HS-27A (cell line): ENCODE measurements at regions not wholly inside any gene's neighbourhood (a gene's known extent, or its start where the extent isn't known, plus 50 kb on each side); places are given as distances from the start of the nearest gene placed in this dataset.
"Not testable (repeated sequence)": the region's sequence is repeated elsewhere in the genome, so short reads cannot be mapped to it uniquely, and the experiment has no call there.

Experiments
- DNase-seq: peaks from one replicate; pipeline ENCODE4 v3.0.0-alpha.2; 2012; ENCODE audit warnings: low read depth, missing footprints

DNA sequence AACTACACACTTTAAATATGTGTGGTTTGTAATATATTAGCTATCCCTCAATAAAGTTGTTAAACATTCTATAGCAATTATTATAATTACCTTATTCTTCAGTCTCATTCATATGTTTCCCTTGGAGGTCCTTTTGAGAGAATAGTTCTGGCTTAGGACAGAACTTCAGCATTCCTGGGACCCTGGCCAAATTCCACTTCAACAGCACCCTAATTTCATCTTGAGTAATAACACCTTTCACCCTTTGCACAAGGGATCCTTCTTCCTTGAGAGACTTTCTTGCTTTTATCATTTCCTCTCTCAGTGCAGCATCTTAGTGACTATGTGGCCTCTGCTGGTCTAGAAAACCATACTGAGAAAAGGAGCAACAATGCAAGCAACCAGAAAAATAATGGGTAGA lies 255.9 kb downstream of the C11orf87 start:
- DNase-seq: no peak

DNA sequence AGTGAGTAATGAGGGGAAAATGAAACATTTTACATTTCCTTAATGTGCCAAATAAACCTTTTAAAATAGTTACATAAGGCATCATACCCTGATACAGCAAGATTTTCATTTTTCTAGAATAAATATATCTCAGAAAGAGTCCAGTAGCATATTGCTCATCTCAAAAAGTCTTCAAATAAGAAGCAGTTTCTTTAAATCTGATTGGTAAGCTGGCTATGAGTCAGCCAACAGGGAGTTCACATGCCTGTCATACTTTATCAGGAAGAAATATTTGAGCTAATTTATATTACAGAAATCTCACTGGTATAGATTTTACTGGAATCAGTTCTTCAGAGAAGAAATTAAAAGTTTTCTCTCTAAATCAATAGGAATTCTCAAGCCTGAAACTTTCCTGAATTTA lies 258.1 kb downstream of the C11orf87 start:
- DNase-seq: no peak

DNA sequence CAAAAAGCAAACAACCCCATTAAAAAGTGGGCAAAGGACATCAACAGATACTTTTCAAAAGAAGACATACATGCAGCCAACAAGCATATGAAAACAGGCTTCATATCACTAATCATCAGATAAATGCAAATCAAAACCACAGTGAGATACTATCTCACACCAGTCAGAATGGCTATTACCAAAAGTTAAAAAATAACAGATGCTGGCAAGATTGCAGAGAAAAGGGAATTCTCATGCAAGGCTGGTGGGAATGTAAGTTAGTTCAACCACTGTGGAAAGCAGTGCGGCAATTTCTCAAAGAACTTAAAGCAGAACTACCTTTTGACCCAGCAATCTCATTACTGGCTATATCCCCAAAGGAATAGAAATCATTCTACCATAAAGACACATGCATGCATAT lies 260.8 kb downstream of the C11orf87 start:
- not testable (repeated sequence) for DNase-seq

DNA sequence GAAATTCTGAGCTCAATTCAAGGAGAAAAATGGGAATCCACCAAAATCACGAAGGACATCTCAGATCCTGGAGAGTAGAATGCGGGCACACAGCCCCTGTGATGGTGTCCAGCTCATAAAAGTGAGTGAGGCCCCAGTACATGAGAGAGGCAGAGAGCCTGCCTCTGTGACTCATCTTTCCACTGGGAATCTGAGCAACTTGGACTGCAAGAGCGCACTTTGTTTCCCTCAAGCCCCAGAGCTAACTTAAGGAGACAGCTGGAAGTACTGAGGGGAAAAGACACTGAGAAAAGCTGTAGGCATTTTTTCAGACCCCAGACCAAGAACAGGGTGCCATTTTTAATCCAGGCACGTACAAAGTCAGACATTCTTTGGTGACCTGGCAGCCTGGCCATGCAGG lies 273.7 kb downstream of the C11orf87 start:
- DNase-seq: no peak

DNA sequence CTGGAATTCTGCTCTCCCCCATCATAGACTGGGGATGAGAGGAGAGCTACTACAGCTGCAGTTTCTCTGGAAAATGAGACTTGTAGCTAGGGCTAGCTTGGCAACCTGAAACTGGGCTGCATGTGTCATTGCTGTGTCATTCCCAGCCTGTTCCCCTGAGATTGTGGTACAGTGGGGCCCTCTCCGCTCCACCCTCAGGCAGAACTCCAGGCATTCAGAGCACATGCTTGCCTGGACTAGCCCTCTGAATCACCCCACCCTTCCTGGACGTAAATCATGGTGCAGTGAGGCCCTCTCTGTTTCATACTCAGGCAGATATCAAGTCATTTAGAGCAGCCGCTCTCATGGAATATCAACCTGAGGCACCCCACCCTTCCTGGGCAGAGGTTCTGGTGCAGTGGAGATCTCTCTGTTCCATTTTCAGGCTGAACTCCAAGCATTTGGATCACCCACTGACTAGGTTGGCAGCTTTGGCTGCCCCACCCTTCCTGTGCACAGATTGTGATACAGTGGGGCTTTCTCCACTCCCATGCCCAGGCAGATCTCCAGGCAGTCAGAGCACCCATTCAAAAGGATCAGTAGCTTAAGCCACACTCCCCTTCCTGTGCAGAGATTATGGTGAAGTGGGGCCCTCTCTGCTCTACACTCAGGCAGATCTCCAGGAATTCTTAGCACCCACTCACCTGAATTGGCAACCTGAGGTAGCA lies 274.4 kb downstream of the C11orf87 start:
- DNase-seq: no peak

DNA sequence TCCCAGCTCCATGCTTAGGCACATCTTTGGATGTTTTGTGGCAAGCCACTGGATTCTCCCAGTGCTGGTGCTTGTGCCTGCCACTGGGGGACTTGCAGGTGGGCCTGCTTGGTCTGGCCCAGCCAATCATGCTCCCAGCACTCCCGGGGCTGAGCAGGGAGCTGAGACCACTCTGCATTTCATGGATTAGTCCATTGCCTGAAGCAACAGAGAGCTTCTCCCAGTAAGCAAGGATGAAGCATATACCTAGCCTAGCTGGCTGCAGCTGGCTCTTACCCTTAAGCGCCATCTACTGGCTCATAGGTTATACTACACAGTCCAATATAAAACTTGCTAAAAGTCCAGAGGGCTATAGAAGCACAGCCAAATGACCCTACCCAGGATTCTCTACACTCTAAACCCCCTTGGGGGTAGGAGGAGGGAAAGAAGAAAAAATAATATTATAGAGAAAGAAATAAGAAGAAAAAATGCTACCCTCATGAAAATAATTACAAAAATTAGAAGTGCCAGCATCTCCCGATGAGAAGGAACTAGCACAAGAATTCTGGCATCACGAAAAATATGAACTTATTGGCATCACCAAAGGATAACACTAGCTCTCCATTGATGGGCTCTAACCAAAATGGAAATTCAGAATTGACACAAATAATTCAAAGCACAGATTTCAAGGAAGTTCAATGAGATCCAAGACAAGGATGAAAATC lies 275.3 kb downstream of the C11orf87 start:
- DNase-seq: no peak

DNA sequence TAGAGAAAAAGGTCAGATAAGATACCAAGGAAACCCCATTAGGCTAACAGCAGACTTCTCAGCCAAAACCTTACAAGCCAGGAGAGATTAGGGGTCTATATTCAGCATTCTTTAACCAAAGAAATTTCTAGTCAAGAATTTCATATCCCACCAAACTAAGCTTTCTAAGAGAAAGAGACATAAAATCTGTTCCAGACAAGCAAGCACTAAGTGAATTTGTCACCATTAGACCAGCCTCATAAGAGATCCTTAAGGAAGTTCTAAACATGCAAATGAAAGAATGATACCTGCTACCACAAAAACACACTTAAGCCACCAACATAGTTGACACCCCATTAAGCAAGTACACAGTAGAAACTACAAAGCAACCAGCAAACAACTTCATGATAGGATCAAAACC lies 276.2 kb downstream of the C11orf87 start:
- no peak for DNase-seq

DNA sequence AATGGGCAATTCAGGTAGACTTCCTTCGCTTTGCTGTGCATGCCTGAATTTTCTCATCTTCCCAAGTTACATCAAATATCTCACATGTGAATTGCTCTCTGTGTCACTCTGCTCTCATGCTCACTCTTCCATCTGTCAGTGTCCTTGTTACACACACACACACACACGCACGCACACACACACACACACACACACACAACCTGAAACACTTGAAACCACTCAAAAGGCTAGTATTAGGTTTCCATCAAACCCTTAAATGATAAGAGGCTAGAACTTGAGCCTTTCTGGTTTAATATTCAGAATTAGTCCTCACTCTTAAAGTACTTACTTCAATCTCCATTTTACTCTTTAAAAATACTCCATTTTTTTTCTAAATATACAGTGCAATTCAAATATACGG lies 282.4 kb downstream of the C11orf87 start:
- DNase-seq: no peak

DNA sequence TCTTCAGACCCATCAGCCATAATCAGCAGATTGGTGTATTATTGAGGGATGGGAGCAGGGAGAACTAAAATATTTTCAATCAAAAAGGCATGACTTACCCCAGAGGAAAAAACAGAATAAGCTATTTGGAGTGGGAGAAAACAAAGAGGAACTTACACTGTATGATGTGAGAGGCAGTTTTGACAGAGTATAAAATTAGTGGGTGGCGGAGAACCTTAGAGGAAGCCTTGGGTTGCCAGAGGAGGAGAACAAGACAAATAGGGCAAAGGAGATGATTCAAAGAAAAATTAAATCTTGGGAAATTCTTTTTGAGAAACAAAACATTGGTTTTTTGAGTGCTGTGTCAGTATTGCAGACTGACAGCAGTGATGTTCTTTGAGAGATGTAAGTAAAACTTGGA lies 285.0 kb downstream of the C11orf87 start:
- no peak for DNase-seq

DNA sequence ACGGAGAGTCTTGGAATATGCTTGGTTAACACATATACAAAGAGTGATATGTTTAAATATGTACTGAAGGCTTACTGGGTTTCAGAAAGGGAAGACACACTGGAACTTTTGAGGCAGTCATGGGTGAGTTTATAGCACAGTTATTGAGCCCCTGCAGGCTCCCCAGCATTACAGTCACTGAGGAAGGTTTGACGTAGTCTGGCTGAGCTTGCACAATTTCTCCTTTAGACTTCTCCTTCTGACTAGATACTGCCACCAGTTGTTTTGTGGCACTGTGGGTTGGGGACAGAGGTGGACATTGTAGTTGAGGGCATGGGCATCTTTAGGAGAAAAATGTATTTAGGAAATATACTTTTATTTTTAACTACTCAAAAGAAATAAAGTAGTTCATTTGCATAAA lies 285.4 kb downstream of the C11orf87 start:
- DNase-seq: no peak

DNA sequence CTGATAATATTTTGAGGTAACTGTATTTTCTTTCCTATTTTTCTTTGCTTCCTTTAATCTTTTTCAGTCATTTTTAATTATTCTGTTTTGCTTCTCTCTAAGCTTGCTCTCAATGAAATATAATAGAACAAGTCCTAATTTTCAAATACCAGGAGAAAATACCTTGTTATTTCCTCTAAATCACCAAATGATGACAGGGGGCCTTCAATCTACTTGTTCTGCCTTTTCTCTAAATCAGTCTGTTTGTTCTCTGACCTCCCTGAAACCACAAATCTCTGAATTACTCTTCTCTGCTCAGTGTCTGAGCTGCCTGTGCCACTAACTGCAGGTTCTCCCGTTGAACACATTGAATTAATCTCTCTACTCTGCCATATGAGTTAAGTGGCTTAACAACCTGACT lies 286.2 kb downstream of the C11orf87 start:
- no peak for DNase-seq

DNA sequence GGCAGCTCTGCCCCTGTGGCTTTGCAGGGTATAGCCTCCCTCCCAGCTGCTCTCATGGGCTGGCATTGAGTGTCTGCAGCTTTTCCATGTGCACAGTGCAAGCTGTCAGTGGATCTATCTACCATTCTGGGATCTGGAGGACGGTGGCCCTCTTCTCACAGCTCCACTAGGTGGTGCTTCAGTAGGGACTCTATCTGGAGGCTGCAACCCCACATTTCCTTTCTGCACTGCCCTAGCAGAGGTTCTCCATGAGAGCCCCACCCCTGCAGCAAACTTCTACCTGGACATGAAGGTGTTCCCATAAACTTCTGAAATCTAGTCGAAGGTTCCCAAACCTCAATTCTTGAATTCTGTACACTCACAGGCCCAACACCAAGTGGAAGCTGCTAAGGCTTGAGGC lies 292.5 kb downstream of the C11orf87 start:
- not testable (repeated sequence) for DNase-seq

DNA sequence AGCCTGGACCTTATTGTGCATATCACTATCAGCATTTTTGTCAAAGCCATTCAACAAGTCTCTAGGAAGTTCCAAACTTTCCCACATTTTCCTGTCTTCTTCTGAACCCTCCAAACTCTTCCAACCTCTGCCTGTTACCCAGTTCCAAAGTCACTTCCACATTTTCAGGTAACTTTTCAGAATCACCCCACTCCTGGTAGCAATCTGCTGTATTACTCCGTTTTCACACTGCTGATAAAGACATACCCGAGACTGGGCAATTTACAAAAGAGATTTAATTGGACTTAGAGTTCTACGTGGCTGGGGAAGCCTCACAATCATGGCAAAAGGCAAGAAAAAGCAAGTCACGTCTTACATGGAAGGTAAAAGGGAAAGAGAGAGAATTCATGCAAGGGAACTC lies 293.4 kb downstream of the C11orf87 start:
- DNase-seq: not testable (repeated sequence)

DNA sequence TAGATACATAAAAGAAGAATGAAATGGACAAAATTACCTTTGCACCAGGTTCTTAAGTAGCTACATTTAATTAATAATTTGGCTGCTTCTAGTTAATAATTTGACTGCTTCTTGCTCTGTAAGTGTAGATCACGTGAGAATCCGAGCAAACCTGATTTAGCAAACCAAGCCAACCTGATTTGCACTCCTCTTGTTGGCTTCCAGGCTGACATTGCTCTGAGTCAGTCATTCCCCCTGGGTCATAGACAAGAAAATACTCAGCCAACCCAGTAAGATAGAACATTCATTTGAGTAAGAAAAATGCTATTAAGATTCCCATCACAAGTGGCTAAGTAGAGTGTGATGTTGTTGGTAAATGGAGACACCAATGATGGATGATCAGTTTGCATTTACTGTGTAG lies 304.1 kb downstream of the C11orf87 start:
- no peak for DNase-seq

DNA sequence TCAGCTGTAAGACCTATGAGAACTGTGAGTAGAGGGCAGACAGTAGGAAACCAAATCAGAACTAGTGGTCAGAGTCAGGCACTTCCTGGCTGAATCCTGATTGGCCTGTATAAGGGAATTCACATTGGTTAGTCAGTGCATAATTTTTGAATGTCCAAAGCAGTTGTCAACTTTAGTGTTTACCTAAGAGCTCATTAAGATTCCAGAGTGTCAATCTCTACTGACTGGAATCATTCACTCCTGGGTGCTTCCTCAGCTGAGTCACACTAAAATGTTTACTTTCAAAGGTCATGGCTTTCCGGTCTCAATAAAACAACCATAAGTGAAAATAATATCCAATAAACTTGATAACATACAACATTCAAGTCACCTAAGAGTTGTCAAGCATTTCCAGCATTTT lies 306.1 kb downstream of the C11orf87 start:
- DNase-seq: no peak

DNA sequence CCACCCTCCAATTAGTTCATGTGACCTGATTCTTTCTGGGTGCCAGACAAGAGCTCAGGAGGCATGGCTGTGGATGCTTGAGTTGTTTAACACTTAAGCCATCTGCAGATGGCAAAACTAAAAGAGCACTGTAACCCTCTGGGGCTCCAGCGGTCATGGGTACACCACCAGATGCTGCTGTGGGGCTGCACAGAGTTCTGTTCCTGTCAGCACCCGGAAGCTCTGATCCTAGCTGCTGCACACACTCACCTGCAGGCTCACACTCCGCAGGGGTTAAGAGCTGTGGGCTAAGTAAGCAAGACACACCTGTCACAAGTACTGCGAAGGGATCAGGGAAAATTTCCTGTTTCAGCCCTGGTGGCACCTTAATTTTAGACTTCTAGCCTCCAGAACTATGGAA lies 307.8 kb downstream of the C11orf87 start:
- DNase-seq: no peak

DNA sequence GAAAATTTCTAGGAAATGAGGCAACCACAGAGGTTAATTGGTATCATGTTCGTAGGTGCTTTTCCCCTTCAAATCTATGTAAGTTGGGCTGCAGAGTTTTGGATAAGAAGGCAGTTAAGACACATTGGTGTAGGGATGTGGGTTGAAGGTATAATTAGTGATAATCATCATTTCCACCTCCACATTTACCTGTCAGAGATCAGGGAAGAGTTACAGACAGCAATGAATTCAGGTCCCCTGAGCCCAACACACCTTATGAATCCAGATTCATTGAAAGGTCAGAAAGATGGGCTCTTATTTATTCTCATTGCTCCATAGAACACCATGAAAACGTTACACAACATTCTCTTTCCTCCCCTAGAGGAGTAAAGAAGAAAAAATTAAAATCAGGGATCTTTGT lies 308.7 kb downstream of the C11orf87 start:
- DNase-seq: no peak

DNA sequence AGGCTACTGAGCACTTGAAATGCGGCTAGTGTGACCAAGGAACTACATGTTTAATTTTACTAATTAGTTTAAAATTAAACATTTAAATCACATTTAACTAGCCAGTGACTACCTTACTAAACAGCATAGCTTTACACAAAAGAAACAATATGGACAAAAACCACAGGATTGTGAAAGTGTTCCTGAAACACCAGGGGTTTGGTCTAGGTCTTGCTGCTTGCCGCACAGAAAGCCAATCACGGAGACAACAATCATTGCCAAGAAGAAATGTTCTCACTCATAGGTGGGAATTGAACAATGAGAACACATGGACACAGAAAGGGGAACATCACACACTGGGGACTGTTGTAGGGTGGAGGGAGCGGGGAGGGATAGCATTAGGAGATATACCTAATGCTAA lies 309.5 kb downstream of the C11orf87 start:
- DNase-seq: no peak

DNA sequence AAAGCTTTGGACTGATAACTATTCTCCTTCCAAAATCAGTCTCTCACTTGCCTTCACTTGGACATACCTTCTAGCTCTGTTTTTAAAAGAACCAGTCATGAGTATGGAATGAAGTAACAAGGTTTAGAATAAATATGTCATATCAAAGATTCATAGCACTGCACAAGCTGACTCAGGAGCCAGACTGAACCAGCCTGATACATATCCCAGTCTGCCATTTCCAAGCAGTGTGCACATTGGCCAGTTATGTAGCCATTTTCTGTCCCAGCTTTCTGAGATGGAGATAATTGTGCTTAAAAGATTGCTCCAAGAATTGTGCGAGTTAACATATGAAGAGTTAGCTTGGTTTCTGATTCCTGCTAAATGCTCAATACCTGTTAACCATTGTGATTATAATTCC lies 311.3 kb downstream of the C11orf87 start:
- DNase-seq: peak; percentile 36

DNA sequence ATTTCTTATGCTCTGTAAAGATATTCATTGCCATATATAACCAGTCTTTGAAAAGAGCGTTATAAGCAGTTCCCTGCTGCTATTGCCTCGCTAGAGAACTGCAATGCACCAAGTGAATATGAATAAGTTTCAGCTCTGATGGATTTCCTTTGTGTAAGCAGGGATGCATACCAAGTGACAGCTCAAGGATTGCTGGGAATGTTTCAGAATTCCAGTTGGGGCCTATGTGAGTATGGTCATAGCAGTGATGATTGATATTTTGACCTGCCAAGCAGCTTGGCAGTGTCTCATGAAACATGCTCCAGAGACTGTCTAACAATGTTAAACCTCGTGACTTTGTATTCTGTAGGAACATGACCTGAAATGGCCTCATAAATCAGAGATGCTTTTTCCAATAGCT lies 312.6 kb downstream of the C11orf87 start:
- no peak for DNase-seq

DNA sequence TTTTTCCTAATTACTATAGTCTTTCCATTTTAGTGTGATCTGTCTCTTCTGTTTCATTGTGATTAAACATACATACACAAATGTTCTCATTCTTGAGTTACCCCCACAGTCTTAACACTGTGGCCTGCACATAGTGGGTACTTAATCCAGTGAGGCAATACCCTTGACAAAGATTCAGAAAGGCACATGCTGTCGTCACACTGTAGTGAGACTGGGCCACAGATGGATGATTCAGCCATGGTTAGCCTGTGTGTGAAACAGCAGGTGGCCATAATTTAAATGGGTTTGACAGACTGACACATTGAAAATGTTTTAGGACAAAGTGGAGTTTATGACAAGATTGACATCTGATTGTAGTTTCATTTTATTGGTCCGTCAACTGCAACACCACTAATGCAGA lies 313.1 kb downstream of the C11orf87 start:
- no peak for DNase-seq

DNA sequence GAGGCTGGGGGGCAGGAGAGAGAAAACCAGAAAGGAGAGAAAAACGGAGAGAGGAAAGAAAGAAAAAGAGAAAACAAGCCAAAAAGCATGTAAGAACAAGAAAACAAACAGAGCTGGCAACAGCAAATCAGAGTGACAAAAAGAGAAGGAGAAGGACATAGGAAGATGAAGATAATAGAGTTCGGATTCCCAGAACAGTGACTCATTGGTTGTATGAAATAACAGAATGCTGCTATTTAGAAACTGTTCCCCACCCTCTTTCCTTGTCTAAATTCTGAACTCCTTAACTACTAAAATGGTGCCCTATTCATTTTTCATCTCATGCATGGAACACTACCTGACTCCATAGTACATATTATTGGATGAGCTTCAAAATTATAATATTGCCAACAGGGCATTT lies 317.4 kb downstream of the C11orf87 start:
- no peak for DNase-seq

DNA sequence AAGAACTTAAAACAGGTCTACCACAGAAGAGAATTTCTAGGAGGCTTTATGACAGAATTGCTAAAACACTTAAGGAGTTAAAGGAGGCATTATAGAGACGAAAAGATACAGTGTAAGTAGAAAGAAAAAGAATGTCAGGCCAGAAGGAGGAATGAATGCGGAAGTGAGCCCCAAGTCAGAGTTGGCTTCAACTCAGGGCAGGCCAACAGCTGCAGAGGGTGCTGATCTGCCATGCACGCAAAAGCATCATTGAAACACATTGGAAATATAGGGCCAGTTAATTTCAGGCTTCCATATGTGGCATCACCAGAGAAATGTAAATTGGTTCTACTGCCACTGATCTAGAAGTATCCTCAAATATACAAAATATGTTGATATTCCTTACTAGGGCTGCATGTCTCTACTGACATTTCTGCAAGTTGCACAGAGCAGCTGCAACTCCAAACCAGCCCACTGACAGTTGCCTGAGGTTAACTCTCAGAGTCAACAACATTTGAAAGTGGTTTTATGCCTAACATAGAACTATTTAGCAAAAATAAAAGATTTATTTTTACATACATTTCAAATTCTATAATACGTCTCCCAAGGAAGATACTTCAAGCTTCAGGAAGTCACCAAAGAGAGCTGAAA lies 324.1 kb downstream of the C11orf87 start:
- no peak for DNase-seq

DNA sequence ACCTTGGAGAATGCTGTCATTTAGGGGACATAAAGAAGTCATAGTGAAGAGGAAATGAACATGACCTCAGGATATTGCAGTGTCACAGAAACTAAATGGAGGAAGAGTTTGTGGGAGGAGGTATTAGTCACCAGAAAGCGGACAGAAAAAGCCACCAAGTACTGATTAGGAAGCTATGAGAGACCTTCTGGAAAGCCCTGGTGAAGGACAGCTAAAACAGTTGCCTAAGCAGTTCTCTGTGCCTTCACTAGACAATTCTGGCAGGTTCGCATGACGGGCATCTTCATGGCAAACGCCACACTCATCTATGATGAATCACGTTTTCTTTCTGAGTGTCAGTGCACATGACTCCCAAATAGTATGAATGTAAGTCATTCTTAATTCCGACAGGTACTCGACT lies 325.8 kb downstream of the C11orf87 start:
- DNase-seq: no peak
